ENCODE measurements at regions not wholly inside any gene's neighbourhood (a gene's known extent, or its start where the extent isn't known, plus 50 kb on each side); places are given as distances from the start of the nearest gene placed in this dataset.

GRCh38 chr21:16837321-16837720 lies 675.5 kb upstream of the CXADR start:
- no peak for TF ChIP-seq POLR2A (IDR thresholded peaks at IDR 0.05; ENCODE audit: low read depth, low read length)
- no peak for TF ChIP-seq POLR2AphosphoS5 (IDR thresholded peaks at IDR 0.05; ENCODE audit: low read depth, low read length)
- no peak for TF ChIP-seq POU2F2 (IDR thresholded peaks at IDR 0.05; ENCODE audit: low read depth, low read length)
